DND-41 (cell line): ENCODE measurements at regions not wholly inside any gene's neighbourhood (a gene's known extent, or its start where the extent isn't known, plus 50 kb on each side); places are given as distances from the start of the nearest gene placed in this dataset.
"Not testable (repeated sequence)": the region's sequence is repeated elsewhere in the genome, so short reads cannot be mapped to it uniquely, and the experiment has no call there.

Experiments
- ATAC-seq: fragments of 200-7000 bp; cut with Tn5 transposase; 3 replicates; pipeline ENCODE4 v1.9.1; 2021; ENCODE audit warnings: low read depth; ENCODE audit not compliant: insufficient read depth
- DNase-seq: peaks from one replicate; pipeline ENCODE4 v3.0.0-alpha.2; 2020
- H2AFZ ChIP-seq: 2 replicates; pipeline ENCODE4 v1.6.0; 2012; ENCODE audit warnings: low read depth, low read length
- H3K27ac ChIP-seq: 2 replicates; pipeline ENCODE4 v1.5.1; 2012; ENCODE audit warnings: low read length, inconsistent platforms
- H3K27me3 ChIP-seq: fragments of 200-600 bp; sonication (generic); 2 replicates; pipeline ENCODE4 v1.6.0; 2012; ENCODE audit warnings: low read length, mild to moderate bottlenecking, inconsistent platforms; ENCODE audit not compliant: insufficient read depth, poor library complexity
- H3K36me3 ChIP-seq: 2 replicates; pipeline ENCODE4 v1.5.1; 2012; ENCODE audit warnings: low read length, inconsistent platforms; ENCODE audit not compliant: insufficient read depth
- H3K4me1 ChIP-seq: 2 replicates; pipeline ENCODE4 v1.5.1; 2012; ENCODE audit warnings: mild to moderate bottlenecking, low read length; ENCODE audit not compliant: insufficient read depth
- H3K4me2 ChIP-seq: 2 replicates; pipeline ENCODE4 v1.6.0; 2012; ENCODE audit warnings: mild to moderate bottlenecking, moderate library complexity, low read length, inconsistent platforms; ENCODE audit not compliant: insufficient read depth
- H3K4me3 ChIP-seq, 2 experiments: fragments of 200-600 bp in 1 of 2; shearing (Covaris generic) in 1 of 2; 2 replicates each; pipeline ENCODE4 v1.5.1; 2012 to 2016; ENCODE audit warnings: inconsistent platforms in 2 of 2, low read length in 2 of 2, mild to moderate bottlenecking in 2 of 2, low read depth in 1 of 2, moderate library complexity in 1 of 2
- H3K79me2 ChIP-seq: 2 replicates; pipeline ENCODE4 v1.6.0; 2012; ENCODE audit warnings: low read length, inconsistent platforms; ENCODE audit not compliant: insufficient read depth
- H3K9ac ChIP-seq: 2 replicates; pipeline ENCODE4 v1.6.0; 2012; ENCODE audit warnings: low read depth, mild to moderate bottlenecking, inconsistent platforms, low read length, moderate library complexity
- H3K9me3 ChIP-seq: 2 replicates; pipeline ENCODE4 v1.5.1; 2012; ENCODE audit warnings: low read length, moderate library complexity, mild to moderate bottlenecking, inconsistent platforms; ENCODE audit not compliant: insufficient read depth, severe bottlenecking
- H4K20me1 ChIP-seq: 2 replicates; pipeline ENCODE4 v1.6.0; 2012; ENCODE audit warnings: low read length; ENCODE audit not compliant: insufficient read depth
- CTCF ChIP-seq: IDR thresholded peaks from 2 replicates; pipeline ENCODE4 v1.5.1; 2012; ENCODE audit warnings: borderline replicate concordance, low read length, moderate library complexity, mild to moderate bottlenecking; ENCODE audit not compliant: poor library complexity, severe bottlenecking; ENCODE audit errors: extremely low read depth
- EZH2 ChIP-seq: IDR thresholded peaks from 3 replicates; pipeline ENCODE4 v1.6.1; 2012; ENCODE audit warnings: borderline replicate concordance, low read depth, mild to moderate bottlenecking, moderate library complexity, low read length, inconsistent platforms; ENCODE audit not compliant: severe bottlenecking

GRCh38 chr3:81072591-81072990 is 688.9 kb downstream of the GBE1 start:
- Histone ChIP-seq H3K27ac (no peak overlapping the region), H3K4me2 (no peak overlapping the region), H3K4me1 (no peaks in the 10 kb centered on the region), H3K4me3 (no peak overlapping the region), H3K79me2 (no peaks in the 10 kb centered on the region), H3K27me3 (no peaks in the 10 kb centered on the region), H3K9ac (no peak overlapping the region), H2AFZ (no peak overlapping the region), H3K9me3 (peaks cover 3% of the 10 kb centered on the region), H3K36me3 (no peaks in the 10 kb centered on the region), H4K20me1 (no peaks in the 10 kb centered on the region)
- no peak for DNase-seq
- ATAC-seq, result no peak
- TF ChIP-seq EZH2 (no peak), CTCF (no peak)

- Histone ChIP-seq H3K27me3 (no peaks in the 10 kb centered on the region), H3K27ac (no peak overlapping the region), H3K9me3 (peaks cover 3% of the 10 kb centered on the region), H3K4me1 (no peaks in the 10 kb centered on the region), H3K4me2 (no peak overlapping the region), H3K36me3 (no peaks in the 10 kb centered on the region), H3K79me2 (no peaks in the 10 kb centered on the region), H3K4me3 (no peak overlapping the region), H2AFZ (no peak overlapping the region), H4K20me1 (no peaks in the 10 kb centered on the region), H3K9ac (no peak overlapping the region)
- TF ChIP-seq EZH2, result no peak
- no peak for TF ChIP-seq CTCF
- ATAC-seq, result no peak
- no peak for DNase-seq
Measured at GRCh38 chr3:81068546-81068945, 692.9 kb downstream of the GBE1 start.

GRCh38 chr3:81063896-81064295 is 697.5 kb downstream of the GBE1 start:
- Histone ChIP-seq H3K4me3 (no peak overlapping the region), H3K27me3 (no peaks in the 10 kb centered on the region), H3K4me1 (no peaks in the 10 kb centered on the region), H2AFZ (no peak overlapping the region), H4K20me1 (no peaks in the 10 kb centered on the region), H3K9ac (no peak overlapping the region), H3K27ac (no peak overlapping the region), H3K36me3 (no peaks in the 10 kb centered on the region), H3K9me3 (peaks cover 3% of the 10 kb centered on the region), H3K79me2 (no peaks in the 10 kb centered on the region), H3K4me2 (no peak overlapping the region)
- ATAC-seq (no peak), DNase-seq (no peak)
- TF ChIP-seq EZH2, result no peak
- TF ChIP-seq CTCF, result no peak

- not testable (repeated sequence) for ATAC-seq, H3K9me3 ChIP-seq, H3K79me2 ChIP-seq, DNase-seq, H2AFZ ChIP-seq, H3K4me3 ChIP-seq, H3K27me3 ChIP-seq, H3K4me2 ChIP-seq, H4K20me1 ChIP-seq, H3K4me1 ChIP-seq, H3K27ac ChIP-seq, H3K9ac ChIP-seq, H3K36me3 ChIP-seq
Measured at GRCh38 chr3:81051133-81051532, 710.3 kb downstream of the GBE1 start.
